SK-N-SH treated with all-trans-retinoic acid at 6 μM for 48 hours (cell line): ENCODE measurements at regions not wholly inside any gene's neighbourhood (a gene's known extent, or its start where the extent isn't known, plus 50 kb on each side); places are given as distances from the start of the nearest gene placed in this dataset.

Experiments
- ATAC-seq: fragments of 200-7000 bp; cut with Tn5 transposase; 3 replicates; pipeline ENCODE4 v1.9.1; 2020; ENCODE audit warnings: mild to moderate bottlenecking, moderate library complexity
- ARNTL ChIP-seq: fragments of 450-650 bp; formaldehyde crosslinking; IDR thresholded peaks from 2 replicates; pipeline ENCODE4 v1.5.0; 2020; ENCODE audit warnings: low read depth, mild to moderate bottlenecking, moderate library complexity, borderline replicate concordance
- BACH2 ChIP-seq: fragments of 250-450 bp; sonication (Bioruptor Pico); IDR thresholded peaks from 2 replicates; pipeline ENCODE4 v1.9.0; 2021; ENCODE audit warnings: mild to moderate bottlenecking, borderline replicate concordance
- CSDC2 ChIP-seq: fragments of 250-450 bp; sonication (Bioruptor Pico); IDR thresholded peaks from 2 replicates; pipeline ENCODE4 v1.5.0; 2020; ENCODE audit warnings: mild to moderate bottlenecking, moderate library complexity
- ESRRG ChIP-seq: fragments of 250-450 bp; sonication (Bioruptor Pico); IDR thresholded peaks from 2 replicates; pipeline ENCODE4 v1.6.1; 2021; ENCODE audit warnings: mild to moderate bottlenecking
- OSR1 ChIP-seq: fragments of 250-450 bp; sonication (Bioruptor Pico); IDR thresholded peaks from 2 replicates; pipeline ENCODE4 v1.8.0; 2022; ENCODE audit warnings: moderate library complexity, mild to moderate bottlenecking, inconsistent platforms
- RARB ChIP-seq: fragments of 250-450 bp; sonication (Bioruptor Pico); IDR thresholded peaks from 2 replicates; pipeline ENCODE4 v1.8.0; 2021; ENCODE audit warnings: mild to moderate bottlenecking, moderate library complexity
- SNAI2 ChIP-seq: fragments of 250-450 bp; sonication (Bioruptor Pico); IDR thresholded peaks from 2 replicates; pipeline ENCODE4 v1.5.0; 2020; ENCODE audit warnings: mild to moderate bottlenecking, moderate library complexity
- TCF4 ChIP-seq: fragments of 250-450 bp; sonication (Bioruptor Pico); IDR thresholded peaks from 2 replicates; pipeline ENCODE4 v1.8.0; 2021; ENCODE audit warnings: mild to moderate bottlenecking, moderate library complexity, borderline replicate concordance
- ZC3H10 ChIP-seq: fragments of 250-450 bp; sonication (Bioruptor Pico); IDR thresholded peaks from 2 replicates; pipeline ENCODE4 v1.5.1; 2021; ENCODE audit warnings: mild to moderate bottlenecking, moderate library complexity
- ZFP3 ChIP-seq: fragments of 250-450 bp; sonication (Bioruptor Pico); IDR thresholded peaks from 2 replicates; pipeline ENCODE4 v1.5.0; 2020; ENCODE audit warnings: mild to moderate bottlenecking, moderate library complexity
- ZNF70 ChIP-seq: fragments of 450-650 bp; formaldehyde crosslinking; IDR thresholded peaks from 2 replicates; pipeline ENCODE4 v1.5.0; 2020; ENCODE audit warnings: mild to moderate bottlenecking, moderate library complexity
- TF ChIP-seq, protein P1 (sequence below): fragments of 250-450 bp; sonication (Bioruptor Pico); IDR thresholded peaks from 2 replicates; pipeline ENCODE4 v1.8.0; 2021; ENCODE audit warnings: low read depth, mild to moderate bottlenecking, moderate library complexity, borderline replicate concordance
- TF ChIP-seq, protein P2 (sequence below): fragments of 250-450 bp; sonication (Bioruptor Pico); IDR thresholded peaks from 2 replicates; pipeline ENCODE4 v1.5.0; 2020; ENCODE audit warnings: mild to moderate bottlenecking, moderate library complexity
- TF ChIP-seq, protein P3 (sequence below): fragments of 250-450 bp; sonication (Bioruptor Pico); IDR thresholded peaks from 2 replicates; pipeline ENCODE4 v1.8.0; 2020; ENCODE audit warnings: mild to moderate bottlenecking, moderate library complexity, borderline replicate concordance
- TF ChIP-seq, protein P4 (sequence below): fragments of 250-450 bp; sonication (Bioruptor Pico); IDR thresholded peaks from 2 replicates; pipeline ENCODE4 v1.5.1; 2021; ENCODE audit warnings: mild to moderate bottlenecking, moderate library complexity

DNA sequence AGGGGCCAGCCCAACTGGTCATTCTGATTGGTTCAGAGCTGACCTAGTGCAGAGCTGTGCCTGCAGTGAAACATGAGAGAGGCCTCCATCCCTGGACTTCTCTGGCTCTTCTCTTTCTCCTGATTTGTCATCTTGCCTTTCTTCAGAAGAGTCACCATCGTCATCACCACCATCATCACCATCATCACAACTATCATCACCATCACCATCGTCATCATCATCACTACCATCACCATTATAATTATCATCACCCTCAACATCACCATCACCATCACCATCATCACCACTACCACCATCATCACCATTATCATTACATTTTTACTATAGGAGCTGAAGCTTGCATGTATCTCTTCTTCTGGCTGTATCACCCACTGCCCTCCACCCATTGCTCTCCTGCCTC, 94.5 kb upstream of the FAM20A start:
- no peak for ATAC-seq
- TF ChIP-seq RARB (CRISPR knock-in tag): no peak
- no peak for TF ChIP-seq ZC3H10 (CRISPR knock-in tag)
- no peak for TF ChIP-seq ZFP3 (CRISPR knock-in tag)
- TF ChIP-seq CSDC2 (CRISPR knock-in tag): no peak
- no peak for TF ChIP-seq OSR1 (CRISPR knock-in tag)
- TF ChIP-seq, protein P1, sequence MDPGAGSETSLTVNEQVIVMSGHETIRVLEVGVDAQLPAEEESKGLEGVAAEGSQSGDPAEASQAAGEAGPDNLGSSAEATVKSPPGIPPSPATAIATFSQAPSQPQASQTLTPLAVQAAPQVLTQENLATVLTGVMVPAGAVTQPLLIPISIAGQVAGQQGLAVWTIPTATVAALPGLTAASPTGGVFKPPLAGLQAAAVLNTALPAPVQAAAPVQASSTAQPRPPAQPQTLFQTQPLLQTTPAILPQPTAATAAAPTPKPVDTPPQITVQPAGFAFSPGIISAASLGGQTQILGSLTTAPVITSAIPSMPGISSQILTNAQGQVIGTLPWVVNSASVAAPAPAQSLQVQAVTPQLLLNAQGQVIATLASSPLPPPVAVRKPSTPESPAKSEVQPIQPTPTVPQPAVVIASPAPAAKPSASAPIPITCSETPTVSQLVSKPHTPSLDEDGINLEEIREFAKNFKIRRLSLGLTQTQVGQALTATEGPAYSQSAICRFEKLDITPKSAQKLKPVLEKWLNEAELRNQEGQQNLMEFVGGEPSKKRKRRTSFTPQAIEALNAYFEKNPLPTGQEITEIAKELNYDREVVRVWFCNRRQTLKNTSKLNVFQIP: no peak
- TF ChIP-seq, protein P2, sequence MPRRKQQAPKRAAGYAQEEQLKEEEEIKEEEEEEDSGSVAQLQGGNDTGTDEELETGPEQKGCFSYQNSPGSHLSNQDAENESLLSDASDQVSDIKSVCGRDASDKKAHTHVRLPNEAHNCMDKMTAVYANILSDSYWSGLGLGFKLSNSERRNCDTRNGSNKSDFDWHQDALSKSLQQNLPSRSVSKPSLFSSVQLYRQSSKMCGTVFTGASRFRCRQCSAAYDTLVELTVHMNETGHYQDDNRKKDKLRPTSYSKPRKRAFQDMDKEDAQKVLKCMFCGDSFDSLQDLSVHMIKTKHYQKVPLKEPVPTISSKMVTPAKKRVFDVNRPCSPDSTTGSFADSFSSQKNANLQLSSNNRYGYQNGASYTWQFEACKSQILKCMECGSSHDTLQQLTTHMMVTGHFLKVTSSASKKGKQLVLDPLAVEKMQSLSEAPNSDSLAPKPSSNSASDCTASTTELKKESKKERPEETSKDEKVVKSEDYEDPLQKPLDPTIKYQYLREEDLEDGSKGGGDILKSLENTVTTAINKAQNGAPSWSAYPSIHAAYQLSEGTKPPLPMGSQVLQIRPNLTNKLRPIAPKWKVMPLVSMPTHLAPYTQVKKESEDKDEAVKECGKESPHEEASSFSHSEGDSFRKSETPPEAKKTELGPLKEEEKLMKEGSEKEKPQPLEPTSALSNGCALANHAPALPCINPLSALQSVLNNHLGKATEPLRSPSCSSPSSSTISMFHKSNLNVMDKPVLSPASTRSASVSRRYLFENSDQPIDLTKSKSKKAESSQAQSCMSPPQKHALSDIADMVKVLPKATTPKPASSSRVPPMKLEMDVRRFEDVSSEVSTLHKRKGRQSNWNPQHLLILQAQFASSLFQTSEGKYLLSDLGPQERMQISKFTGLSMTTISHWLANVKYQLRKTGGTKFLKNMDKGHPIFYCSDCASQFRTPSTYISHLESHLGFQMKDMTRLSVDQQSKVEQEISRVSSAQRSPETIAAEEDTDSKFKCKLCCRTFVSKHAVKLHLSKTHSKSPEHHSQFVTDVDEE (CRISPR knock-in tag): no peak
- TF ChIP-seq, protein P3, sequence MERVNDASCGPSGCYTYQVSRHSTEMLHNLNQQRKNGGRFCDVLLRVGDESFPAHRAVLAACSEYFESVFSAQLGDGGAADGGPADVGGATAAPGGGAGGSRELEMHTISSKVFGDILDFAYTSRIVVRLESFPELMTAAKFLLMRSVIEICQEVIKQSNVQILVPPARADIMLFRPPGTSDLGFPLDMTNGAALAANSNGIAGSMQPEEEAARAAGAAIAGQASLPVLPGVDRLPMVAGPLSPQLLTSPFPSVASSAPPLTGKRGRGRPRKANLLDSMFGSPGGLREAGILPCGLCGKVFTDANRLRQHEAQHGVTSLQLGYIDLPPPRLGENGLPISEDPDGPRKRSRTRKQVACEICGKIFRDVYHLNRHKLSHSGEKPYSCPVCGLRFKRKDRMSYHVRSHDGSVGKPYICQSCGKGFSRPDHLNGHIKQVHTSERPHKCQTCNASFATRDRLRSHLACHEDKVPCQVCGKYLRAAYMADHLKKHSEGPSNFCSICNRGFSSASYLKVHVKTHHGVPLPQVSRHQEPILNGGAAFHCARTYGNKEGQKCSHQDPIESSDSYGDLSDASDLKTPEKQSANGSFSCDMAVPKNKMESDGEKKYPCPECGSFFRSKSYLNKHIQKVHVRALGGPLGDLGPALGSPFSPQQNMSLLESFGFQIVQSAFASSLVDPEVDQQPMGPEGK (CRISPR knock-in tag): no peak
- TF ChIP-seq, protein P4, sequence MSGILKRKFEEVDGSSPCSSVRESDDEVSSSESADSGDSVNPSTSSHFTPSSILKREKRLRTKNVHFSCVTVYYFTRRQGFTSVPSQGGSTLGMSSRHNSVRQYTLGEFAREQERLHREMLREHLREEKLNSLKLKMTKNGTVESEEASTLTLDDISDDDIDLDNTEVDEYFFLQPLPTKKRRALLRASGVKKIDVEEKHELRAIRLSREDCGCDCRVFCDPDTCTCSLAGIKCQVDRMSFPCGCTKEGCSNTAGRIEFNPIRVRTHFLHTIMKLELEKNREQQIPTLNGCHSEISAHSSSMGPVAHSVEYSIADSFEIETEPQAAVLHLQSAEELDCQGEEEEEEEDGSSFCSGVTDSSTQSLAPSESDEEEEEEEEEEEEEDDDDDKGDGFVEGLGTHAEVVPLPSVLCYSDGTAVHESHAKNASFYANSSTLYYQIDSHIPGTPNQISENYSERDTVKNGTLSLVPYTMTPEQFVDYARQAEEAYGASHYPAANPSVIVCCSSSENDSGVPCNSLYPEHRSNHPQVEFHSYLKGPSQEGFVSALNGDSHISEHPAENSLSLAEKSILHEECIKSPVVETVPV (CRISPR knock-in tag): no peak

DNA sequence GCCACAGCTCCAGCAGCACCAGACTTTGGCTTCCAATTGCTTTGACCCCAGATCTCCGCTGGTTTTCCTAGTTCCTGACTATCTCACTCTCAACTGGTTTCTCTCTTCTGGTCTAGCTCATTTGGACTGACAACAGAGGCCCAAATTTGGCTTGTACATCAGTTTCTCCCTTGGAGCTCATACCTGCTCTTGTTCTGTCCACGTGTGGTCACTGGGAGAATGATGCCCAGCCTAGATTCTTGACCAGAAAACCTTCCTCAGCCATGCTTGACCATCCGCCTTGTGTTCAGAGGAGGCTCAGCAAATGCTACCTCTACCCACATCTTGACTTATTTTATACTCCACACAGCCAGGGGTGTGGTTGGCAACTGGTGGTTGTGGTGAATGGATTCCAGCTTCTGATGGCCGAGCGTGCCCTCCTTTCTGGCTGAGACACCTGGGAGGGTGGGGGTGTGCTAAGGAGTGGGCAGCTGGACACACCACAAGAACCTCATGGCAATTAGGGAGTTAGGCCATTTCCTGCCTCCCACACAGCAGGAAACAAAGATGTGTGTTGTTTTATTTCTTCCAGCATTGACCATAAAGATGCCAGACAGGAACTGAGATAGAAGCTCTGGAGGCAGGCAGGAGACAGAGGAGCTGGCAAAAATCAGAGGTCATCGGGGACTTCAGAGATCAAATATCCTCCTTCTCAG, 93.8 kb upstream of the FAM20A start:
- no peak for ATAC-seq
- TF ChIP-seq OSR1 (CRISPR knock-in tag) (no peak), SNAI2 (CRISPR knock-in tag) (no peak), ZNF70 (CRISPR knock-in tag) (no peak), BACH2 (no peak), TCF4 (CRISPR knock-in tag) (no peak), ARNTL (CRISPR knock-in tag) (no peak), ZFP3 (CRISPR knock-in tag) (no peak), CSDC2 (CRISPR knock-in tag) (no peak), ESRRG (no peak), RARB (CRISPR knock-in tag) (no peak)
- TF ChIP-seq, protein P1: no peak
- TF ChIP-seq, protein P3 (CRISPR knock-in tag): no peak
- TF ChIP-seq, protein P4 (CRISPR knock-in tag): no peak
